ENCODE measurements at regions not wholly inside any gene's neighbourhood (a gene's known extent, or its start where the extent isn't known, plus 50 kb on each side); places are given as distances from the start of the nearest gene placed in this dataset.

- DNase-seq (ENCODE audit: extremely low read depth in 1 of 11, low read depth in 9 of 11, low spot score in 4 of 11): no peak
These were observed 85.5 kb upstream of the CNKSR3 start for GRCh38 chr6:154596009-154596408.

- no peak for DNase-seq (ENCODE audit: extremely low read depth in 1 of 11, low read depth in 9 of 11, low spot score in 4 of 11)
These were observed 86.2 kb upstream of the CNKSR3 start for GRCh38 chr6:154596701-154597100.

GRCh38 chr6:154598399-154598798 is 87.9 kb upstream of the CNKSR3 start:
- no peak for DNase-seq (ENCODE audit: extremely low read depth in 1 of 11, low read depth in 9 of 11, low spot score in 4 of 11)

GRCh38 chr6:154602296-154602695 is 91.8 kb upstream of the CNKSR3 start:
- peak in 2 of 11 donors; percentile 33 to 58 for DNase-seq (ENCODE audit: extremely low read depth in 1 of 11, low read depth in 9 of 11, low spot score in 4 of 11)

- DNase-seq (ENCODE audit: extremely low read depth in 1 of 11, low read depth in 9 of 11, low spot score in 4 of 11): no peak
These were observed 92.2 kb upstream of the CNKSR3 start for GRCh38 chr6:154602708-154603107.

- DNase-seq (ENCODE audit: extremely low read depth in 1 of 11, low read depth in 9 of 11, low spot score in 4 of 11): no peak
These were observed 93.6 kb upstream of the CNKSR3 start for GRCh38 chr6:154604119-154604518.

GRCh38 chr6:154605178-154605881 is 94.8 kb upstream of the CNKSR3 start:
- no peak for DNase-seq (ENCODE audit: extremely low read depth in 1 of 11, low read depth in 9 of 11, low spot score in 4 of 11)

- DNase-seq (ENCODE audit: extremely low read depth in 1 of 11, low read depth in 9 of 11, low spot score in 4 of 11): no peak
These were observed 95.4 kb upstream of the CNKSR3 start for GRCh38 chr6:154605882-154606370.

- no peak for DNase-seq (ENCODE audit: extremely low read depth in 1 of 11, low read depth in 9 of 11, low spot score in 4 of 11)
These were observed 96.0 kb upstream of the CNKSR3 start for GRCh38 chr6:154606457-154606856.

- DNase-seq (ENCODE audit: extremely low read depth in 1 of 11, low read depth in 9 of 11, low spot score in 4 of 11): no peak
These were observed 96.4 kb upstream of the CNKSR3 start for GRCh38 chr6:154606860-154607259.

- DNase-seq (ENCODE audit: extremely low read depth in 1 of 11, low read depth in 9 of 11, low spot score in 4 of 11): no peak
These were observed 100.8 kb upstream of the CNKSR3 start for GRCh38 chr6:154611241-154611640.

- DNase-seq (ENCODE audit: extremely low read depth in 1 of 11, low read depth in 9 of 11, low spot score in 4 of 11): no peak
These were observed 101.4 kb upstream of the CNKSR3 start for GRCh38 chr6:154611847-154612246.

GRCh38 chr6:154613137-154613676 is 102.7 kb upstream of the CNKSR3 start:
- no peak for DNase-seq (ENCODE audit: extremely low read depth in 1 of 11, low read depth in 9 of 11, low spot score in 4 of 11)

- no peak for DNase-seq (ENCODE audit: extremely low read depth in 1 of 11, low read depth in 9 of 11, low spot score in 4 of 11)
These were observed 103.6 kb upstream of the CNKSR3 start for GRCh38 chr6:154614101-154614500.

- DNase-seq (ENCODE audit: extremely low read depth in 1 of 11, low read depth in 9 of 11, low spot score in 4 of 11): no peak
These were observed 104.2 kb upstream of the CNKSR3 start for GRCh38 chr6:154614641-154615040.

- DNase-seq (ENCODE audit: extremely low read depth in 1 of 11, low read depth in 9 of 11, low spot score in 4 of 11): peak in 1 of 11 donors; percentile 42
These were observed 105.1 kb upstream of the CNKSR3 start for GRCh38 chr6:154615483-154616025.

- no peak for DNase-seq (ENCODE audit: extremely low read depth in 1 of 11, low read depth in 9 of 11, low spot score in 4 of 11)
These were observed 106.7 kb upstream of the CNKSR3 start for GRCh38 chr6:154617175-154617574.

GRCh38 chr6:154619146-154619545 is 108.7 kb upstream of the CNKSR3 start:
- no peak for DNase-seq (ENCODE audit: extremely low read depth in 1 of 11, low read depth in 9 of 11, low spot score in 4 of 11)

- DNase-seq (ENCODE audit: extremely low read depth in 1 of 11, low read depth in 9 of 11, low spot score in 4 of 11): no peak
These were observed 111.2 kb upstream of the CNKSR3 start for GRCh38 chr6:154621686-154622085.

- no peak for DNase-seq (ENCODE audit: extremely low read depth in 1 of 11, low read depth in 9 of 11, low spot score in 4 of 11)
These were observed 110.4 kb upstream of the SCAF8 start for GRCh38 chr6:154622618-154623336.

Data from renal cortex interstitium (tissue), 11 donors.